Activated CD4-positive, alpha-beta T cell treated with anti-CD3 and anti-CD28 coated beads, Interleukin-2, amount 50 U/mL, for 24 hours (primary cell): ENCODE measurements at regions not wholly inside any gene's neighbourhood (a gene's known extent, or its start where the extent isn't known, plus 50 kb on each side); places are given as distances from the start of the nearest gene placed in this dataset.

ENCODE experiments used
- DNase-seq, 2 donors: peaks; one replicate each; pipeline ENCODE4 v3.0.0-alpha.2; 2020; ENCODE audit warnings: low read depth in 1 of 2, low spot score in 1 of 2

- DNase-seq: no peak
Measured at GRCh38 chr13:111638233-111638632, 317.8 kb downstream of the TEX29 start.

GRCh38 chr13:111639196-111639705 lies 318.8 kb downstream of the TEX29 start:
- DNase-seq: no peak

- DNase-seq: no peak
Measured at GRCh38 chr13:111640006-111640405, 319.6 kb downstream of the TEX29 start.

GRCh38 chr13:111640476-111640875 lies 320.0 kb downstream of the TEX29 start:
- DNase-seq: no peak

- DNase-seq: no peak
Measured at GRCh38 chr13:111642156-111642767, 321.8 kb downstream of the TEX29 start.

- no peak for DNase-seq
Measured at GRCh38 chr13:111644750-111645149, 324.3 kb downstream of the TEX29 start.

GRCh38 chr13:111645198-111645597 lies 324.8 kb downstream of the TEX29 start:
- DNase-seq: no peak

- no peak for DNase-seq
Measured at GRCh38 chr13:111645598-111646455, 325.4 kb downstream of the TEX29 start.

GRCh38 chr13:111646456-111646855 lies 326.0 kb downstream of the TEX29 start:
- DNase-seq: no peak

- no peak for DNase-seq
Measured at GRCh38 chr13:111648885-111649284, 328.4 kb downstream of the TEX29 start.

- no peak for DNase-seq
Measured at GRCh38 chr13:111650626-111651025, 330.2 kb downstream of the TEX29 start.

GRCh38 chr13:111652676-111653075 lies 332.2 kb downstream of the TEX29 start:
- DNase-seq: no peak

GRCh38 chr13:111654531-111654930 lies 334.1 kb downstream of the TEX29 start:
- DNase-seq: no peak

- no peak for DNase-seq
Measured at GRCh38 chr13:111656439-111656838, 336.0 kb downstream of the TEX29 start.

GRCh38 chr13:111657013-111657412 lies 336.6 kb downstream of the TEX29 start:
- DNase-seq: no peak

- DNase-seq: no peak
Measured at GRCh38 chr13:111658145-111659100, 338.0 kb downstream of the TEX29 start.

GRCh38 chr13:111659219-111659775 lies 338.9 kb downstream of the TEX29 start:
- DNase-seq: no peak

- DNase-seq: no peak
Measured at GRCh38 chr13:111659842-111660241, 339.4 kb downstream of the TEX29 start.

GRCh38 chr13:111661052-111661451 lies 340.6 kb downstream of the TEX29 start:
- DNase-seq: no peak

GRCh38 chr13:111661776-111662175 lies 341.3 kb downstream of the TEX29 start:
- no peak for DNase-seq

- no peak for DNase-seq
Measured at GRCh38 chr13:111662451-111662850, 342.0 kb downstream of the TEX29 start.
